Spleen (tissue), 7 donors: ENCODE measurements at regions not wholly inside any gene's neighbourhood (a gene's known extent, or its start where the extent isn't known, plus 50 kb on each side); places are given as distances from the start of the nearest gene placed in this dataset.

Experiments
- POLR2A ChIP-seq, 3 donors: fragments of 450-650 bp; IDR thresholded peaks; one replicate each; pipeline ENCODE4 v1.5.1; 2017; ENCODE audit warnings: antibody characterized with exemption in 3 of 3, mild to moderate bottlenecking in 1 of 3
- POLR2AphosphoS5 ChIP-seq, 3 donors: sonication (generic); formaldehyde crosslinking; IDR thresholded peaks; one replicate each; pipeline ENCODE4 v1.5.1; 2017; ENCODE audit warnings: antibody characterized with exemption in 3 of 3
- TF ChIP-seq, protein P1 (sequence below), 11 experiments: fragments of 200-600 bp in 7 of 11; fragments of 450-650 bp in 4 of 11; sonication (generic) in 4 of 11; IDR thresholded peaks in 8 of 11; conservative IDR thresholded peaks in 3 of 11; 1 replicate in 7 of 11; 2 replicates in 4 of 11; pipeline versions ENCODE4 v1.4.0 to v1.8.0; 2016 to 2021; ENCODE audit warnings: antibody characterized with exemption in 11 of 11, inconsistent platforms in 4 of 11, mild to moderate bottlenecking in 1 of 11
- donor health status: DM: no; HTN: no; CAD: no; lungs with moderate emphysema.
- donor health status: DM: no; HTN: no; CAD: no.
- donor health status: DM: no; HTN: no; CAD: no.

DNA sequence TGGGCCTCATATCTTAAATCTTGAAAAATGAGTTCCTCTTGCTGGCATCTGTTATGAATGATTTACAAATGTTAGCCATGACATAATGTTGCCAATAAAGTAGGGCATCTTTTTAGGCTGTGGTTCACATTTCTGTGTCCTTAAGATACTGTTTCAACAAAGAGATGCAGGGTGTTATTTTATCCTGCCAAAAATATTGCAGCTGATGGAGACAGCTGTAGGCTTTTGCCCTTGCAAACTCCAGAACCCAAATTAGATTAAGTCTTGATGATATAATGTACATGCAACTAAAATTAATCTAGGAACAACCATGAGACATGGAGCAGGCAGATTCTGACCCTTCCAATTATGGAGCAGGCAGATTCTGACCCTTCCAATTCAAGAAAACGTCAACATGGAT lies 228.2 kb upstream of the GRIN3A start:
- TF ChIP-seq, protein P1, sequence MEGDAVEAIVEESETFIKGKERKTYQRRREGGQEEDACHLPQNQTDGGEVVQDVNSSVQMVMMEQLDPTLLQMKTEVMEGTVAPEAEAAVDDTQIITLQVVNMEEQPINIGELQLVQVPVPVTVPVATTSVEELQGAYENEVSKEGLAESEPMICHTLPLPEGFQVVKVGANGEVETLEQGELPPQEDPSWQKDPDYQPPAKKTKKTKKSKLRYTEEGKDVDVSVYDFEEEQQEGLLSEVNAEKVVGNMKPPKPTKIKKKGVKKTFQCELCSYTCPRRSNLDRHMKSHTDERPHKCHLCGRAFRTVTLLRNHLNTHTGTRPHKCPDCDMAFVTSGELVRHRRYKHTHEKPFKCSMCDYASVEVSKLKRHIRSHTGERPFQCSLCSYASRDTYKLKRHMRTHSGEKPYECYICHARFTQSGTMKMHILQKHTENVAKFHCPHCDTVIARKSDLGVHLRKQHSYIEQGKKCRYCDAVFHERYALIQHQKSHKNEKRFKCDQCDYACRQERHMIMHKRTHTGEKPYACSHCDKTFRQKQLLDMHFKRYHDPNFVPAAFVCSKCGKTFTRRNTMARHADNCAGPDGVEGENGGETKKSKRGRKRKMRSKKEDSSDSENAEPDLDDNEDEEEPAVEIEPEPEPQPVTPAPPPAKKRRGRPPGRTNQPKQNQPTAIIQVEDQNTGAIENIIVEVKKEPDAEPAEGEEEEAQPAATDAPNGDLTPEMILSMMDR (IDR thresholded peaks at IDR 0.05 in 8 of 11, conservative IDR thresholded peaks at IDR 0.05 in 3 of 11): no peak
- no peak for TF ChIP-seq POLR2AphosphoS5 (IDR thresholded peaks at IDR 0.05)
- TF ChIP-seq POLR2A (IDR thresholded peaks at IDR 0.05): no peak
